SK-N-SH treated with all-trans-retinoic acid at 6 μM for 48 hours (cell line): ENCODE measurements at regions not wholly inside any gene's neighbourhood (a gene's known extent, or its start where the extent isn't known, plus 50 kb on each side); places are given as distances from the start of the nearest gene placed in this dataset.

ENCODE experiments used
- ATAC-seq: fragments of 200-7000 bp; cut with Tn5 transposase; 3 replicates; pipeline ENCODE4 v1.9.1; 2020; ENCODE audit warnings: mild to moderate bottlenecking, moderate library complexity
- ARNTL ChIP-seq: fragments of 450-650 bp; formaldehyde crosslinking; IDR thresholded peaks from 2 replicates; pipeline ENCODE4 v1.5.0; 2020; ENCODE audit warnings: low read depth, mild to moderate bottlenecking, moderate library complexity, borderline replicate concordance
- CREB5 ChIP-seq: fragments of 250-450 bp; sonication (Bioruptor Pico); IDR thresholded peaks from 2 replicates; pipeline ENCODE4 v1.5.1; 2020; ENCODE audit warnings: low read depth, mild to moderate bottlenecking, moderate library complexity
- CSDC2 ChIP-seq: fragments of 250-450 bp; sonication (Bioruptor Pico); IDR thresholded peaks from 2 replicates; pipeline ENCODE4 v1.5.0; 2020; ENCODE audit warnings: mild to moderate bottlenecking, moderate library complexity
- CSRNP3 ChIP-seq: fragments of 250-450 bp; sonication (Bioruptor Pico); IDR thresholded peaks from 2 replicates; pipeline ENCODE4 v1.5.1; 2021; ENCODE audit warnings: mild to moderate bottlenecking, moderate library complexity
- ESRRG ChIP-seq: fragments of 250-450 bp; sonication (Bioruptor Pico); IDR thresholded peaks from 2 replicates; pipeline ENCODE4 v1.6.1; 2021; ENCODE audit warnings: mild to moderate bottlenecking
- GLIS3 ChIP-seq: fragments of 250-450 bp; sonication (Bioruptor Pico); IDR thresholded peaks from 2 replicates; pipeline ENCODE4 v1.5.0; 2020; ENCODE audit warnings: mild to moderate bottlenecking, moderate library complexity
- ISL1 ChIP-seq: fragments of 250-450 bp; sonication (Bioruptor Pico); IDR thresholded peaks from 2 replicates; pipeline ENCODE4 v2.1.2; 2022; ENCODE audit warnings: mild to moderate bottlenecking, moderate library complexity
- OSR1 ChIP-seq: fragments of 250-450 bp; sonication (Bioruptor Pico); IDR thresholded peaks from 2 replicates; pipeline ENCODE4 v1.8.0; 2022; ENCODE audit warnings: moderate library complexity, mild to moderate bottlenecking, inconsistent platforms
- PATZ1 ChIP-seq: fragments of 250-450 bp; sonication (Bioruptor Pico); IDR thresholded peaks from 2 replicates; pipeline ENCODE4 v1.8.0; 2020; ENCODE audit warnings: mild to moderate bottlenecking, moderate library complexity, borderline replicate concordance
- POU6F1 ChIP-seq: fragments of 250-450 bp; sonication (Bioruptor Pico); IDR thresholded peaks from 2 replicates; pipeline ENCODE4 v1.8.0; 2021; ENCODE audit warnings: low read depth, mild to moderate bottlenecking, moderate library complexity, borderline replicate concordance
- SNAI2 ChIP-seq: fragments of 250-450 bp; sonication (Bioruptor Pico); IDR thresholded peaks from 2 replicates; pipeline ENCODE4 v1.5.0; 2020; ENCODE audit warnings: mild to moderate bottlenecking, moderate library complexity
- TCF4 ChIP-seq: fragments of 250-450 bp; sonication (Bioruptor Pico); IDR thresholded peaks from 2 replicates; pipeline ENCODE4 v1.8.0; 2021; ENCODE audit warnings: mild to moderate bottlenecking, moderate library complexity, borderline replicate concordance
- TOX ChIP-seq: fragments of 250-450 bp; sonication (Bioruptor Pico); IDR thresholded peaks from 2 replicates; pipeline ENCODE4 v1.8.0; 2021; ENCODE audit warnings: mild to moderate bottlenecking, moderate library complexity, borderline replicate concordance
- TSHZ2 ChIP-seq: fragments of 250-450 bp; sonication (Bioruptor Pico); IDR thresholded peaks from 2 replicates; pipeline ENCODE4 v1.5.0; 2020; ENCODE audit warnings: mild to moderate bottlenecking, moderate library complexity
- ZFP3 ChIP-seq: fragments of 250-450 bp; sonication (Bioruptor Pico); IDR thresholded peaks from 2 replicates; pipeline ENCODE4 v1.5.0; 2020; ENCODE audit warnings: mild to moderate bottlenecking, moderate library complexity
- ZFP30 ChIP-seq: fragments of 450-650 bp; formaldehyde crosslinking; IDR thresholded peaks from 2 replicates; pipeline ENCODE4 v1.5.0; 2022; ENCODE audit warnings: mild to moderate bottlenecking, moderate library complexity
- ZNF565 ChIP-seq: fragments of 450-650 bp; formaldehyde crosslinking; conservative IDR thresholded peaks from 2 replicates; pipeline ENCODE4 v1.5.0; 2020; ENCODE audit warnings: low read depth, mild to moderate bottlenecking, moderate library complexity
- ZNF70 ChIP-seq: fragments of 450-650 bp; formaldehyde crosslinking; IDR thresholded peaks from 2 replicates; pipeline ENCODE4 v1.5.0; 2020; ENCODE audit warnings: mild to moderate bottlenecking, moderate library complexity
- ZNF8 ChIP-seq: fragments of 450-650 bp; formaldehyde crosslinking; IDR thresholded peaks from 2 replicates; pipeline ENCODE4 v1.5.0; 2020; ENCODE audit warnings: mild to moderate bottlenecking, moderate library complexity

GRCh38 chr9:127553793-127554192 lies 58.3 kb upstream of the STXBP1 start:
- TF ChIP-seq TCF4 (CRISPR knock-in tag): no peak
- no peak for TF ChIP-seq POU6F1 (CRISPR knock-in tag)
- no peak for TF ChIP-seq ARNTL (CRISPR knock-in tag)
- TF ChIP-seq ZFP30: no peak
- ATAC-seq: no peak

- TF ChIP-seq ZFP30 (no peak), ZNF70 (CRISPR knock-in tag) (no peak), CSDC2 (no peak)
- no peak for ATAC-seq
Observed at GRCh38 chr9:127554966-127555839, 56.9 kb upstream of the STXBP1 start.

- TF ChIP-seq CREB5 (CRISPR knock-in tag) (no peak), ZFP30 (no peak), SNAI2 (CRISPR knock-in tag) (no peak), ZNF70 (CRISPR knock-in tag) (no peak), ZNF8 (CRISPR knock-in tag) (no peak), CSRNP3 (no peak), ZFP3 (CRISPR knock-in tag) (no peak), ARNTL (CRISPR knock-in tag) (no peak), ESRRG (CRISPR knock-in tag) (no peak), TOX (CRISPR knock-in tag) (no peak), TCF4 (CRISPR knock-in tag) (no peak), ISL1 (CRISPR knock-in tag) (no peak), TSHZ2 (CRISPR knock-in tag) (no peak), PATZ1 (CRISPR knock-in tag) (no peak), ZNF565 (CRISPR knock-in tag) (no peak), POU6F1 (CRISPR knock-in tag) (no peak), OSR1 (CRISPR knock-in tag) (no peak), GLIS3 (CRISPR knock-in tag) (no peak), CSDC2 (no peak)
- TF ChIP-seq, all 23 proteins: peak for 0
Observed at GRCh38 chr9:127555840-127556820, 55.9 kb upstream of the STXBP1 start.

More at GRCh38 chr9:127555840-127556820, 55.9 kb upstream of the STXBP1 start:
- peak; percentile 84 for ATAC-seq
